HepG2 (cell line): ENCODE measurements at regions not wholly inside any gene's neighbourhood (a gene's known extent, or its start where the extent isn't known, plus 50 kb on each side); places are given as distances from the start of the nearest gene placed in this dataset.

ENCODE experiments used
- CEBPB ChIP-seq: IDR thresholded peaks from 2 replicates; pipeline ENCODE4 v1.6.1; 2011; ENCODE audit warnings: low read depth, low read length, improper control_type of control experiment, borderline replicate concordance
- CHD2 ChIP-seq: IDR thresholded peaks from 2 replicates; pipeline ENCODE4 v1.6.1; 2011; ENCODE audit warnings: low read depth, low read length, improper control_type of control experiment
- CTCF ChIP-seq: sonication (generic); formaldehyde crosslinking; IDR thresholded peaks from 2 replicates; pipeline ENCODE4 v1.5.0; 2020; ENCODE audit warnings: mild to moderate bottlenecking, missing genetic modification reagents, moderate library complexity
- ERF ChIP-seq: IDR thresholded peaks from 2 replicates; pipeline ENCODE4 v1.6.1; 2018; ENCODE audit warnings: missing biosample characterization, missing genetic modification reagents
- MXI1 ChIP-seq: IDR thresholded peaks from 3 replicates; pipeline ENCODE4 v1.6.1; 2012; ENCODE audit warnings: low read depth, low read length, inconsistent platforms, borderline replicate concordance
- MYNN ChIP-seq: sonication (generic); formaldehyde crosslinking; IDR thresholded peaks from 2 replicates; pipeline ENCODE4 v1.4.0; 2020; ENCODE audit warnings: mild to moderate bottlenecking, low read depth, missing genetic modification reagents
- NFKB2 ChIP-seq: sonication (generic); formaldehyde crosslinking; IDR thresholded peaks from 2 replicates; pipeline ENCODE4 v1.4.0; 2020; ENCODE audit warnings: missing genetic modification reagents, borderline replicate concordance
- SETDB1 ChIP-seq: sonication (generic); formaldehyde crosslinking; IDR thresholded peaks from 2 replicates; pipeline ENCODE4 v1.5.1; 2020; ENCODE audit warnings: missing genetic modification reagents, mild to moderate bottlenecking, borderline replicate concordance
- STAT6 ChIP-seq: sonication (generic); formaldehyde crosslinking; IDR thresholded peaks from 2 replicates; pipeline ENCODE4 v1.4.0; 2020; ENCODE audit warnings: missing genetic modification reagents, mild to moderate bottlenecking, borderline replicate concordance
- ZBTB8A ChIP-seq: sonication (generic); formaldehyde crosslinking; IDR thresholded peaks from 2 replicates; pipeline ENCODE4 v1.4.0; 2020; ENCODE audit warnings: mild to moderate bottlenecking, low read depth, missing genetic modification reagents, borderline replicate concordance
- ZNF224 ChIP-seq: sonication (generic); formaldehyde crosslinking; IDR thresholded peaks from 2 replicates; pipeline ENCODE4 v1.5.0; 2020; ENCODE audit warnings: mild to moderate bottlenecking, missing genetic modification reagents
- ZNF260 ChIP-seq: sonication (generic); formaldehyde crosslinking; IDR thresholded peaks from 2 replicates; pipeline ENCODE4 v1.4.0; 2020; ENCODE audit warnings: missing genetic modification reagents, low read depth, mild to moderate bottlenecking, borderline replicate concordance

- TF ChIP-seq NFKB2 (CRISPR knock-in tag) (no peak), CEBPB (no peak), MXI1 (no peak), CTCF (CRISPR knock-in tag) (no peak), CHD2 (no peak), ZBTB8A (CRISPR knock-in tag) (no peak), ERF (CRISPR knock-in tag) (no peak), ZNF260 (CRISPR knock-in tag) (no peak), ZNF224 (CRISPR knock-in tag) (no peak), SETDB1 (CRISPR knock-in tag) (no peak), MYNN (CRISPR knock-in tag) (no peak), STAT6 (CRISPR knock-in tag) (no peak)
Measured at GRCh38 chr10:2340831-2341647, 603.7 kb upstream of the ADARB2 start.
